Sigmoid colon (tissue), 6 donors: ENCODE measurements at regions not wholly inside any gene's neighbourhood (a gene's known extent, or its start where the extent isn't known, plus 50 kb on each side); places are given as distances from the start of the nearest gene placed in this dataset.

Source experiments
- DNase-seq: peaks from one replicate; pipeline ENCODE4 v3.0.0-alpha.2; 2019
- H3K27ac ChIP-seq, 4 donors: fragments of 200-600 bp; sonication (generic); one replicate each; pipeline ENCODE4 v1.5.1; 2016 to 2019; ENCODE audit warnings: mild to moderate bottlenecking in 1 of 4
- H3K27me3 ChIP-seq, 3 donors: fragments of 200-600 bp; sonication (generic); one replicate each; pipeline ENCODE4 v1.5.1; 2019; ENCODE audit warnings: mild to moderate bottlenecking in 1 of 3
- H3K36me3 ChIP-seq, 4 donors: fragments of 200-600 bp; sonication (generic); one replicate each; pipeline ENCODE4 v1.5.1; 2016 to 2019
- H3K4me1 ChIP-seq, 4 donors: fragments of 200-600 bp; sonication (generic); one replicate each; pipeline ENCODE4 v1.5.1; 2017 to 2019
- H3K4me3 ChIP-seq, 4 donors: fragments of 200-600 bp; sonication (generic); one replicate each; pipeline ENCODE4 v1.5.1; 2017 to 2019; ENCODE audit warnings: mild to moderate bottlenecking in 2 of 4, moderate library complexity in 1 of 4
- H3K9me3 ChIP-seq, 4 donors: fragments of 200-600 bp in 3 of 4; sonication (generic) in 3 of 4; one replicate each; pipeline versions ENCODE4 v1.5.1 to v1.6.1; 2013 to 2019
- CTCF ChIP-seq, 4 experiments: fragments of 450-650 bp in 3 of 4; fragments of 200-600 bp in 1 of 4; IDR thresholded peaks; one replicate each; pipeline ENCODE4 v1.5.1; 2016 to 2019; ENCODE audit warnings: antibody characterized with exemption in 4 of 4, mild to moderate bottlenecking in 3 of 4, moderate library complexity in 2 of 4
- EP300 ChIP-seq, 4 donors: sonication (generic); formaldehyde crosslinking; IDR thresholded peaks; one replicate each; pipeline ENCODE4 v1.6.1; 2017; ENCODE audit warnings: antibody characterized with exemption in 4 of 4
- POLR2A ChIP-seq, 2 donors: fragments of 450-650 bp; IDR thresholded peaks; one replicate each; pipeline ENCODE4 v1.6.1; 2016; ENCODE audit warnings: antibody characterized with exemption in 2 of 2, mild to moderate bottlenecking in 2 of 2, moderate library complexity in 2 of 2
- POLR2AphosphoS5 ChIP-seq, 4 donors: sonication (generic); formaldehyde crosslinking; IDR thresholded peaks; one replicate each; pipeline ENCODE4 v1.6.1; 2017; ENCODE audit warnings: antibody characterized with exemption in 4 of 4
- WGBS, 2 donors: extraction: QIAGEN DNeasy Blood & Tissue Kit; methylation state at CpG; one replicate each; pipeline ENCODE4 v1.1.7; 2013; 5-methylcytosine and 5-hydroxymethylcytosine counted together
- intact Hi-C: fragments of 100-400 bp; cut with DNase I; formaldehyde crosslinking; loops from one replicate; pipeline ENCODE4 v1.15.1; 2023
- donor health status: healthy with polysubstance abuse.
- donor health status: healthy.

- intact Hi-C loops = no loop called here
- H3K4me3 ChIP-seq = no peak overlapping the region
- 86 to 87% methylated on average over 6 of the region's 6 CpGs for WGBS, 2 donors
- no peak for DNase-seq
- no peak overlapping the region for H3K27ac ChIP-seq
- no peaks in the 10 kb centered on the region for H3K36me3 ChIP-seq
- TF ChIP-seq EP300 (IDR thresholded peaks at IDR 0.05) (no peak), POLR2AphosphoS5 (IDR thresholded peaks at IDR 0.05) (no peak), POLR2A (IDR thresholded peaks at IDR 0.05) (no peak), CTCF (IDR thresholded peaks at IDR 0.05) (no peak)
- no peaks in the 10 kb centered on the region for H3K4me1 ChIP-seq
- H3K27me3 ChIP-seq = peaks cover 0 to 6% (median 0%) of the 10 kb centered on the region in 3 donors
- peaks cover 0 to 4% (median 0%) of the 10 kb centered on the region in 4 donors for H3K9me3 ChIP-seq
These were observed 124.7 kb upstream of the CTBP2 start for GRCh38 chr10:125284875-125285597.

GRCh38 chr10:125283836-125284614, 123.7 kb upstream of the CTBP2 start:
- H3K4me3 ChIP-seq = no peak overlapping the region
- intact Hi-C loops = no loop called here
- no peaks in the 10 kb centered on the region for H3K4me1 ChIP-seq
- peaks cover 0 to 6% (median 0%) of the 10 kb centered on the region in 3 donors for H3K27me3 ChIP-seq
- no peak for TF ChIP-seq EP300 (IDR thresholded peaks at IDR 0.05)
- no peak for TF ChIP-seq POLR2A (IDR thresholded peaks at IDR 0.05)
- TF ChIP-seq POLR2AphosphoS5 (IDR thresholded peaks at IDR 0.05) = no peak
- TF ChIP-seq CTCF (IDR thresholded peaks at IDR 0.05) = no peak
- no peaks in the 10 kb centered on the region for H3K36me3 ChIP-seq
- WGBS, 2 donors = 94% methylated on average over 11 of the region's 11 CpGs
- peaks cover 0 to 3% (median 0%) of the 10 kb centered on the region in 4 donors for H3K9me3 ChIP-seq
- DNase-seq = no peak
- H3K27ac ChIP-seq = no peak overlapping the region

- 9 to 38% methylated on average over 7 of the region's 7 CpGs for WGBS, 2 donors
- peaks cover 0 to 6% (median 0%) of the 10 kb centered on the region in 3 donors for H3K27me3 ChIP-seq
- intact Hi-C loops = no loop called here
- H3K36me3 ChIP-seq = no peaks in the 10 kb centered on the region
- H3K4me1 ChIP-seq = no peaks in the 10 kb centered on the region
- H3K9me3 ChIP-seq = no peaks in the 10 kb centered on the region
- no peak overlapping the region for H3K4me3 ChIP-seq
- TF ChIP-seq CTCF (IDR thresholded peaks at IDR 0.05) (no peak), POLR2AphosphoS5 (IDR thresholded peaks at IDR 0.05) (no peak), POLR2A (IDR thresholded peaks at IDR 0.05) (no peak), EP300 (IDR thresholded peaks at IDR 0.05) (no peak)
- no peak for DNase-seq
- no peak overlapping the region for H3K27ac ChIP-seq
These were observed 123.0 kb upstream of the CTBP2 start for GRCh38 chr10:125283191-125283835.

- Histone ChIP-seq H3K9me3 (peaks cover 0 to 2% (median 0%) of the 10 kb centered on the region in 4 donors), H3K4me3 (no peak overlapping the region), H3K4me1 (no peaks in the 10 kb centered on the region), H3K27ac (no peak overlapping the region), H3K36me3 (no peaks in the 10 kb centered on the region), H3K27me3 (peaks cover 0 to 6% (median 0%) of the 10 kb centered on the region in 3 donors)
- no peak for TF ChIP-seq EP300 (IDR thresholded peaks at IDR 0.05)
- WGBS, 2 donors = 34 to 64% methylated on average over 6 of the region's 6 CpGs
- intact Hi-C loops = no loop called here
- no peak for DNase-seq
These were observed 120.7 kb upstream of the CTBP2 start for GRCh38 chr10:125281091-125281490.

- H3K36me3 ChIP-seq = no peaks in the 10 kb centered on the region
- no peak for DNase-seq
- no peaks in the 10 kb centered on the region for H3K27me3 ChIP-seq
- no peak overlapping the region for H3K4me3 ChIP-seq
- H3K4me1 ChIP-seq = no peaks in the 10 kb centered on the region
- no peak for TF ChIP-seq POLR2AphosphoS5 (IDR thresholded peaks at IDR 0.05)
- TF ChIP-seq POLR2A (IDR thresholded peaks at IDR 0.05) = no peak
- TF ChIP-seq EP300 (IDR thresholded peaks at IDR 0.05) = no peak
- TF ChIP-seq CTCF (IDR thresholded peaks at IDR 0.05) = no peak
- H3K27ac ChIP-seq = no peak overlapping the region
- 95 to 96% methylated on average over 2 of the region's 2 CpGs for WGBS, 2 donors
- intact Hi-C loops = no loop called here
- peaks cover 0 to 2% (median 0%) of the 10 kb centered on the region in 4 donors for H3K9me3 ChIP-seq
These were observed 115.8 kb upstream of the CTBP2 start for GRCh38 chr10:125276133-125276532.
